GM23248 (cell line): ENCODE measurements at regions not wholly inside any gene's neighbourhood (a gene's known extent, or its start where the extent isn't known, plus 50 kb on each side); places are given as distances from the start of the nearest gene placed in this dataset.

ENCODE experiments used
- DNase-seq: peaks from one replicate; pipeline ENCODE4 v3.0.0-alpha.2; 2015
- H2AFZ ChIP-seq: fragments of 200-600 bp; sonication (generic); 2 replicates; pipeline ENCODE4 v1.6.1; 2016; ENCODE audit warnings: antibody characterized with exemption
- H3F3A ChIP-seq: fragments of 200-600 bp; sonication (generic); 2 replicates; pipeline ENCODE4 v1.6.1; 2016; ENCODE audit warnings: mild to moderate bottlenecking, antibody characterized with exemption, mixed run types; ENCODE audit not compliant: insufficient read depth
- H3K27ac ChIP-seq: fragments of 200-600 bp; sonication (generic); 2 replicates; pipeline ENCODE4 v1.5.1; 2016; ENCODE audit warnings: mild to moderate bottlenecking
- H3K27me3 ChIP-seq: fragments of 200-600 bp; sonication (generic); replicated peaks from 2 replicates; pipeline ENCODE4 v1.6.1; 2016; ENCODE audit warnings: mild to moderate bottlenecking; ENCODE audit not compliant: insufficient read depth
- H3K36me3 ChIP-seq: fragments of 200-600 bp; sonication (generic); 2 replicates; pipeline ENCODE4 v1.6.1; 2016; ENCODE audit warnings: low read depth, mild to moderate bottlenecking
- H3K4me1 ChIP-seq: fragments of 200-600 bp; sonication (generic); 2 replicates; pipeline ENCODE4 v1.6.1; 2016; ENCODE audit warnings: mild to moderate bottlenecking; ENCODE audit not compliant: insufficient read depth
- H3K4me2 ChIP-seq: fragments of 200-600 bp; sonication (generic); one replicate; pipeline ENCODE4 v1.6.1; 2016; ENCODE audit warnings: mild to moderate bottlenecking; ENCODE audit not compliant: unreplicated experiment
- H3K4me3 ChIP-seq: fragments of 200-600 bp; sonication (generic); 2 replicates; pipeline ENCODE4 v1.5.1; 2016; ENCODE audit warnings: mild to moderate bottlenecking
- H3K79me2 ChIP-seq: fragments of 200-600 bp; sonication (generic); 2 replicates; pipeline ENCODE4 v1.6.1; 2016; ENCODE audit warnings: mild to moderate bottlenecking; ENCODE audit not compliant: insufficient read depth
- H3K9ac ChIP-seq: fragments of 200-600 bp; sonication (generic); 2 replicates; pipeline ENCODE4 v1.6.1; 2016; ENCODE audit warnings: mild to moderate bottlenecking
- H3K9me2 ChIP-seq: fragments of 200-600 bp; sonication (generic); 2 replicates; pipeline ENCODE4 v1.6.1; 2016; ENCODE audit warnings: mixed run types, mild to moderate bottlenecking, moderate library complexity; ENCODE audit not compliant: insufficient read depth
- H3K9me3 ChIP-seq: fragments of 200-600 bp; sonication (generic); one replicate; pipeline ENCODE4 v1.6.1; 2017; ENCODE audit warnings: low read depth
- H4K20me1 ChIP-seq: fragments of 200-600 bp; sonication (generic); 2 replicates; pipeline ENCODE4 v1.6.0; 2016; ENCODE audit not compliant: insufficient read depth
- EZH2 ChIP-seq: fragments of 200-600 bp; sonication (generic); IDR thresholded peaks from 2 replicates; pipeline ENCODE4 v1.6.1; 2018; ENCODE audit warnings: antibody characterized with exemption, mild to moderate bottlenecking; ENCODE audit not compliant: insufficient read depth, poor library complexity, severe bottlenecking
- EZH2phosphoT487 ChIP-seq: fragments of 200-600 bp; sonication (generic); IDR thresholded peaks from 2 replicates; pipeline ENCODE4 v1.6.1; 2018; ENCODE audit warnings: antibody characterized with exemption, moderate library complexity, mild to moderate bottlenecking, low read depth; ENCODE audit not compliant: insufficient read depth
- WGBS, 2 experiments: methylation state at CpG; one replicate each; pipeline ENCODE4 v1.1.6; 2015 to 2017; ENCODE audit warnings: low lambda C conversion rate in 2 of 2, low coverage in 1 of 2; ENCODE audit errors: missing lambda C conversion rate in 2 of 2; 5-methylcytosine and 5-hydroxymethylcytosine counted together
- in situ Hi-C: fragments of 300-500 bp; cut with MboI; formaldehyde crosslinking; loops from 2 replicates; pipeline ENCODE4 v1.15.0; 2020

GRCh38 chr18:51391731-51392130 lies 194.2 kb upstream of the MEX3C start:
- TF ChIP-seq EZH2phosphoT487 = no peak
- no peak for TF ChIP-seq EZH2
- H3K27me3 ChIP-seq = no peaks in the 10 kb centered on the region
- H3K4me2 ChIP-seq = no peak overlapping the region
- DNase-seq = no peak
- no peaks in the 10 kb centered on the region for H3K9me3 ChIP-seq
- no peaks in the 10 kb centered on the region for H3F3A ChIP-seq
- WGBS, 2 experiments = 34 to 39% methylated on average over 5 of the region's 5 CpGs
- H3K4me3 ChIP-seq = no peak overlapping the region
- no peak overlapping the region for H3K9ac ChIP-seq
- no peak overlapping the region for H2AFZ ChIP-seq
- H3K4me1 ChIP-seq = no peaks in the 10 kb centered on the region
- no peak overlapping the region for H3K27ac ChIP-seq
- in situ Hi-C loops = no loop called here
- no peaks in the 10 kb centered on the region for H4K20me1 ChIP-seq
- no peaks in the 10 kb centered on the region for H3K36me3 ChIP-seq
- no peaks in the 10 kb centered on the region for H3K9me2 ChIP-seq
- H3K79me2 ChIP-seq = no peaks in the 10 kb centered on the region

GRCh38 chr18:51397347-51397962 lies 200.0 kb upstream of the MEX3C start:
- Histone ChIP-seq H3K27ac (no peak overlapping the region), H3K4me1 (no peaks in the 10 kb centered on the region), H2AFZ (no peak overlapping the region), H3K36me3 (no peaks in the 10 kb centered on the region), H3K9me3 (no peaks in the 10 kb centered on the region), H4K20me1 (no peaks in the 10 kb centered on the region), H3K9me2 (no peaks in the 10 kb centered on the region), H3K79me2 (no peaks in the 10 kb centered on the region), H3K9ac (no peak overlapping the region), H3K27me3 (no peaks in the 10 kb centered on the region), H3K4me2 (no peak overlapping the region), H3F3A (no peaks in the 10 kb centered on the region), H3K4me3 (no peak overlapping the region)
- WGBS, 2 experiments = 49 to 52% methylated on average over 4 of the region's 4 CpGs
- DNase-seq = no peak
- in situ Hi-C loops = no loop called here
- TF ChIP-seq EZH2 = no peak
- no peak for TF ChIP-seq EZH2phosphoT487

GRCh38 chr18:51398104-51398503 lies 200.6 kb upstream of the MEX3C start:
- Histone ChIP-seq H3K4me2 (no peak overlapping the region), H2AFZ (no peak overlapping the region), H3K79me2 (no peaks in the 10 kb centered on the region), H3K4me3 (no peak overlapping the region), H3K27ac (no peak overlapping the region), H4K20me1 (no peaks in the 10 kb centered on the region), H3K4me1 (no peaks in the 10 kb centered on the region), H3K9me3 (no peaks in the 10 kb centered on the region), H3F3A (no peaks in the 10 kb centered on the region), H3K36me3 (no peaks in the 10 kb centered on the region), H3K27me3 (no peaks in the 10 kb centered on the region), H3K9ac (no peak overlapping the region), H3K9me2 (no peaks in the 10 kb centered on the region)
- in situ Hi-C loops = no loop called here
- WGBS, 2 experiments = 8 to 14% methylated on average over 1 of the region's 1 CpG
- no peak for DNase-seq
- TF ChIP-seq EZH2 (no peak), EZH2phosphoT487 (no peak)

GRCh38 chr18:51399491-51400122 lies 202.1 kb upstream of the MEX3C start:
- Histone ChIP-seq H3K27ac (no peak overlapping the region), H3K9me2 (no peaks in the 10 kb centered on the region), H3K9me3 (no peaks in the 10 kb centered on the region), H3K27me3 (no peaks in the 10 kb centered on the region), H3K79me2 (no peaks in the 10 kb centered on the region), H3K36me3 (no peaks in the 10 kb centered on the region), H3F3A (no peaks in the 10 kb centered on the region), H3K4me1 (no peaks in the 10 kb centered on the region), H3K4me3 (no peak overlapping the region), H3K9ac (no peak overlapping the region), H3K4me2 (no peak overlapping the region), H2AFZ (no peak overlapping the region), H4K20me1 (no peaks in the 10 kb centered on the region)
- in situ Hi-C loops = no loop called here
- DNase-seq = no peak
- WGBS, 2 experiments = 53 to 58% methylated on average over 11 of the region's 11 CpGs
- TF ChIP-seq EZH2 = no peak
- TF ChIP-seq EZH2phosphoT487 = no peak
